GM19025 (cell line): ENCODE measurements at regions not wholly inside any gene's neighbourhood (a gene's known extent, or its start where the extent isn't known, plus 50 kb on each side); places are given as distances from the start of the nearest gene placed in this dataset.

Experiments
- ATAC-seq: cut with Tn5 transposase; IDR thresholded peaks from one replicate; pipeline ENCODE4 v1.9.1; 2021; ENCODE audit warnings: mild to moderate bottlenecking, low read depth, moderate library complexity; ENCODE audit not compliant: unreplicated experiment

GRCh38 chr15:31151301-31152233 is 50.0 kb upstream of the TRPM1 start:
- no peak for ATAC-seq

DNA sequence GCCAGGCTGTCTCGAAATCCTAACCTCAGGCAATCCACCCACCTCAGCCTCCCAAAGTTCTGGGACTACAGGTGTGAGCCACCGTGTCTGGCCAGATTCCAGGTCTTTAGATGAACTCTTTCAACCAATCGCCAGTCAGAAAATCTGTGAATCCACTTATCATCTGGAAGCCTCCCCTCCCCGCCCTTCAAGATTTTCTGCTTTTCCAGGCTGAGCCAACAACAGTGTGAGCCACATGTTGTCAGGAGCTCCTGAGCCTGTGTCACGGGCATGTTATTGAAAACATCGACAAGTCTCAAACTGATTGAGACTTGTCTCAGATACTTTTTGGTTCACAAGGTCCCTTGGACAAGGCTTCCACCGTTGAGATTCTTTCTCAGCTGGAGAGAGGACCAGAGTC is 52.0 kb upstream of the TRPM1 start:
- ATAC-seq: no peak

DNA sequence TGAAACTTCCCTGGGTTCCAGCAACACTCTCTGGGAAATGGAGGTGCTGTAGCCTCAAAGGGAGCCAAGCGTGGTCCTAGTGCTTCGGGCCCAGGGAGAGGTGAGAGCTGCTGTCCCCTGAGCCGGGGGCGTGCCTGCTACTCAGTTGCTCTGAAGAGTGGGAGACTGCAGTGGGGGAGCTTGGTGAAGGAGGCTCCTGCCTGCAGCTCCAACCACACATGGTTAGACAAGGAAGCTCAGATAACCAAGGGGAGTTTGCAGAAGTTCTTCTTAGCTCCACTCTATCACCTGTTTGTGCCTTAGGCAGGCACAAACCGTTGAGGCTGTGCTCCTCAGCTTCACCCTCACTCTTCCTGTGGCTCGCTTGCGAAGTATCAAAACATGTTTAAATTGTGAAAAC is 53.6 kb upstream of the TRPM1 start:
- no peak for ATAC-seq

GRCh38 chr15:31156226-31156625 is 54.7 kb upstream of the TRPM1 start:
- no peak for ATAC-seq

GRCh38 chr15:31156808-31157207 is 55.3 kb upstream of the TRPM1 start:
- no peak for ATAC-seq

DNA sequence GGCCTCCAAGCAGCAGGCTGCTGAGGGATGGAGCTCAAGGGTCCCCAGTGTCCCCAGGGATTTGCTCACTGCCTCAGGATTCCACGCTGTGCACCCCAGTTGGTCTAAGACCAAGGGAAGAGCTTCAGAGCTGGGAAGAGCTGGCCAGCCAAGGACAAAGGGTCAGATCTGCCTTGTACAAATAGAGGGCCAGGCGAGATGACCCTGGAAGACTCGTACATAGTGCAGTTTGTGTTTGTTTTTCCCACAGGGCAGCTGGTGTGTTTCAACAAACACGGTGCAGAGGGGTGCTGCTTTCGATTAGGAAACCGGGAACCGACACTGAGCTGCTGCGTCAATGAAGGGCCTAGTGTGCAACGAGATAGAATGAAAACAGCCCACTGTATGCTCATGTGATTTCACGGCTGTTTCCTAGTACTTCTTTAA is 56.1 kb upstream of the TRPM1 start:
- ATAC-seq: no peak

GRCh38 chr15:31158858-31159569 is 57.5 kb upstream of the TRPM1 start:
- no peak for ATAC-seq

- ATAC-seq: no peak
Observed at GRCh38 chr15:31159837-31160236, 58.3 kb upstream of the TRPM1 start.

- no peak for ATAC-seq
Observed at GRCh38 chr15:31160297-31160696, 58.8 kb upstream of the TRPM1 start.

GRCh38 chr15:31160740-31161495 is 59.4 kb upstream of the TRPM1 start:
- ATAC-seq: no peak

DNA sequence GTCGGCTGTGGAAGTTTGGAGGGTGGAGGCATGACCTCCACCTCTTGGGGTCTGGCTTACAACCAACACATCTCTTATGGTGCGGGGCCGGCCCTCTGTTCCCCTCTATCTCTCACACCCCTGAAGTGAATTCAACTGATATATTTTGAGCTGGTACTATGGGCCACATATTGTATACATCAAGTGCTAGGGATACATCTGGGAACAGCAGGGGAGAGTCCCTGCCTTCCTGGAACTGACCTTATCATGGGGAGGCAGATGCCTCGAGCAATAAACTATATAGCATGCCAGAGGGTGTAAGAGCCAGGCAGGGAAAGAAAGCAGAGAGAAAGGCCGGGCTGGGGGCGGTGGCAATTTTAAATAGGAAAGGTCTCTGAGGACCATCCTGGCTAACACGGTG is 60.4 kb upstream of the TRPM1 start:
- no peak for ATAC-seq

DNA sequence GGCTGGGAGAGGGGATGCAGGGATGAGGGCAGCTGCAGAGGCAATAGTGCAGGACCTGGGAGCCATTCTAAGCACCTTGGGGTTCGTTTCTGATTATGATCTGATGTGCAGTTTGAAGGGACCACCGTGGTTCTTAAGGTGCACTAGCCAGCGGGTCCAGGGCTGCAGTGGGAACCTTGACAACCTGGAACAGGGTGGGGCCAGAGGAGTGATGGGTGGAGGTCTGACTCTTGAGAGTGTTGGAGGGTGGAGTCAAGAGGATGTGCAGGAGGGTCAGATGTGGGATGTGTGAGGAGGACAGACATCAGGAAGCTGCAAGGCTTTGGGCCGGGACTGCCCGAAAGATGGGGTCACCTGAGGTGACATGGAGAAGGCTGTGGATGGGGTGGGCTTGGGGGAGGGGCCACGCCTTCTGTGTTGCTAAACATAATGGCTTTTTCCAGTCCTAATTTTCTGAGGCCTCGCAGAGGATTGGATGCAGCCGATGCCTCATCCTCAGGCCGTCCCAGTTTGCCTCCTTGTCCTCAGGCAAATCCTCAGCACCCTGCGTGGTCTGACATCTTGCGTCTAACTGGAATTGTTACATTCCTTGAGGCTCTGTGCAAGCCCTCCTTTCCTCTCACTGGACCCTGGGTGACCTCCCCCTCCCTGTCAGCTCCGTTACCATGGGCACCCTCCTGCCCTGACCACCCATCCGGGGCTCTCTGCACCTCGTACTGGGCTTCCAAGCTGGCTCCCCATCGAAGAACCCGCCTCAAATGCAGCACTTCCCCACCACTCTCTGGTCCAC is 61.4 kb upstream of the TRPM1 start:
- ATAC-seq: no peak

GRCh38 chr15:31163769-31164572 is 62.4 kb upstream of the TRPM1 start:
- ATAC-seq: no peak

DNA sequence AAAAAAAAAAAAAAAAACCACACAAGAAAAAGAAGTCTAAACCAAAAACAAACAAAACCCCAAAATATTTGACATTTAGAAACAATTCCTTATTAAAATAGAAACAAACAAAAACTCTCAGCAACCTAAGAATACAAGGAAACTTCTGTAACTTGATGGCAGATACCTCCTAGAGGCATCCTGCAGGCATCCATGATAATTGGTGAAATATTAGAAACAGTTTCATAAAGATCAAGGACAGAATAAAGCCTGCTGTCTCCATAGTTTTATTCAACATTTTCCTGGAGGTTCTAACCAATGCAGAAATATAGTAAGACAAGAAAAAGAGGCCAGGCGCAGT is 63.0 kb upstream of the TRPM1 start:
- ATAC-seq: no peak

DNA sequence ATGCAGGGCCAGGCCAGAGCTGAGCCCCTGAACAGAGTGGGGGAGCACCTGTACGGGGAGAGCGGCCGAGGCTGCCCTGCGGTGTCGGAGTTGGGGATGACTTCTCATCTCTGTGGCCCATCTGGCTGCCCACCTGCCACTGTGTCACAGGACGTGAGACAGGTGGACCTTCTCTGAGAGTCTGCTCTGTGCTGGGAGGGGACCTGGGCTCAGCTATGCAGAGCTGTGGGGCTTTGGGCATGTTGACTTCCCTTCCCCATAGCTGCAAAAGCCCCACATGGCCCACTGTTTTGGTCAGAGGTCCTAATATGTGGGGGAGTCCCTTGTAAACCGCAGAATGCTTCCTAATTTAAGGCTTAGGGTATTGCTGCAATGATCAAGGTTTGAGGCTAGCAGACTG is 68.0 kb upstream of the TRPM1 start:
- ATAC-seq: no peak

- no peak for ATAC-seq
Observed at GRCh38 chr15:31171731-31172130, 70.2 kb upstream of the TRPM1 start.

GRCh38 chr15:31172606-31173005 is 71.1 kb upstream of the TRPM1 start:
- no peak for ATAC-seq

DNA sequence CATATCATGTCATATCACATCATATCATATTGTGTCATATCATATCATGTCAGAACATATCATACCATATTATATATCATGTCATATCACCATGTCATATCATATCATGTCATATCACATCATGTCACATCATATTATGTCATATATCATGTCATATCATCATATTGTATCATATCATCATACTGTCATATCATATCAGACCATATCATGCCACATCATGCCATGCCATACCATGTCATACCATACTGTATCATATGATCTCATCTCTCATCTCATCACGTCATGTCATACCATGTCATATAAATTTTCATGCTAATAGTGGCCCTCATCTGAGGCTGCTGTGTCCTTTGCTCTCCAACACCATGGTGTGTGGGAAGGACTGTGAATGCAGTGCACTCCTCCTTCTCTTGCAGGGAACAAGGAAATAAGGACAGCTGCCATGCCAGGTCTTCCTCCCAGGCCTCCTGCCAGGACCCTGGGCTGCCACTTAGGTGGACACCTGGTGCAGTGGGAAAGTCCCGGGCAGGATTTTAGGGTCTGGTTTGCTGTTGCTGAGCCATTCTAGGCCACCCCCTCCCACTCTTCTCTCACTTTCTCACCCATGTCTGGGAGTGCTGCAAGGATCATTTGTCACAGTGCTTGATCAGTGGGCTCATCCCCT is 72.4 kb upstream of the TRPM1 start:
- ATAC-seq: no peak

- ATAC-seq: no peak
Observed at GRCh38 chr15:31175484-31175883, 74.0 kb upstream of the TRPM1 start.
